Esophagus muscularis mucosa (tissue), 3 donors: ENCODE measurements at regions not wholly inside any gene's neighbourhood (a gene's known extent, or its start where the extent isn't known, plus 50 kb on each side); places are given as distances from the start of the nearest gene placed in this dataset.

ENCODE experiments used
- CTCF ChIP-seq, 3 experiments: fragments of 200-600 bp in 2 of 3; fragments of 450-650 bp in 1 of 3; sonication (generic) in 2 of 3; IDR thresholded peaks; one replicate each; pipeline ENCODE4 v1.5.1; 2017 to 2019; ENCODE audit warnings: antibody characterized with exemption in 3 of 3, mild to moderate bottlenecking in 2 of 3, moderate library complexity in 1 of 3
- EP300 ChIP-seq: sonication (generic); formaldehyde crosslinking; IDR thresholded peaks from one replicate; pipeline ENCODE4 v1.6.1; 2017; ENCODE audit warnings: antibody characterized with exemption

- TF ChIP-seq EP300 (no peak), CTCF (IDR thresholded peaks at IDR 0.05) (no peak)
Measured at GRCh38 chr7:41821521-41822213, 118.8 kb upstream of the INHBA start.
